Astrocyte of the cerebellum (primary cell): ENCODE measurements at regions not wholly inside any gene's neighbourhood (a gene's known extent, or its start where the extent isn't known, plus 50 kb on each side); places are given as distances from the start of the nearest gene placed in this dataset.
A peak's percentile ranks its signal among the peaks of the same experiment; 100 is the strongest.

Experiments used
- DNase-seq: peaks from one replicate; pipeline ENCODE4 v3.0.0-alpha.2; 2011; ENCODE audit warnings: low read depth
- H3K4me3 ChIP-seq: 2 replicates; pipeline ENCODE4 v1.5.1; 2011; ENCODE audit warnings: mild to moderate bottlenecking, low read depth, low read length, moderate library complexity
- in situ Hi-C: cut with HindIII; loops from 2 replicates; pipeline ENCODE4 v1.10.0; 2017; ENCODE audit warnings: low sequenced_read_pairs
- TF ChIP-seq, protein P1 (sequence below): IDR thresholded peaks from 2 replicates; pipeline ENCODE4 v1.5.1; 2012; ENCODE audit warnings: low read length, low read depth, moderate library complexity, mild to moderate bottlenecking; ENCODE audit errors: missing control alignments

DNA sequence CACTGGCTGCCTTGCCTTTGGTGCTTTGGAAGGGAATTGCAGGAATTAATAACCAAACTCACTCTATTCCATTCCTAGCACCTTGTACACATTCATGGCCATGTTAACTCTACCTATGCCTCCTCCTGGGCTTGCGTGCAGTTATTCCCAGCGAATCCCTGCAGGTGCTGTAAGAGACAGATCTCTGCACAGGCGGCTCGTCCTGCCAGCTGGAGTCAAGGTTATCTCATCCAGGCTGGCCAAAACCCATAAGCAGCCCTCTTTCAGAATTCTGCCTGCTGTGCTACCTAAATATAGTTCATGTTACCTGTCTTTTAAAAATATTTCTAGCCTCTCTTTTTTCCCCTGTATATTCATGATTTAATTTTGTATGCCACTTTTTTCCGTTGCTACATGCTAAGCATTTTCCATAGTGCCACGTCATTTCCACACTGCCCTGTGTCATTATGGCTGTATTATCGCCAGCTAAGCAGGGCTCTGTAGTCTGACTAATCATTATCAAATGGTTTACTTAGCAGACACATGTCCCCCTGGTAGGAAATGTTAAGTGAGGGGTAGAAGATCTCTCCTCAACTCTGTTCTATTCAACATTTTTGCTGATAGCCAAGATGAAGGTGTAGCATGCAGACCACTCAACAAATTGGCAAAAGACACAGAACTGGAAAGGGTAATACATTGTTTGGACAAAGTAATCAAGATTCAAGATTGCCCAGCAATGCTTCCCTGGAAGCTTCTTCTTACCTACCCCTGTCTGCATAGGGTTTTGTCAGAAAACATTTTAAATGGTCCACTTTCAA lies 79.7 kb upstream of the TAF1B start:
- TF ChIP-seq, protein P1, sequence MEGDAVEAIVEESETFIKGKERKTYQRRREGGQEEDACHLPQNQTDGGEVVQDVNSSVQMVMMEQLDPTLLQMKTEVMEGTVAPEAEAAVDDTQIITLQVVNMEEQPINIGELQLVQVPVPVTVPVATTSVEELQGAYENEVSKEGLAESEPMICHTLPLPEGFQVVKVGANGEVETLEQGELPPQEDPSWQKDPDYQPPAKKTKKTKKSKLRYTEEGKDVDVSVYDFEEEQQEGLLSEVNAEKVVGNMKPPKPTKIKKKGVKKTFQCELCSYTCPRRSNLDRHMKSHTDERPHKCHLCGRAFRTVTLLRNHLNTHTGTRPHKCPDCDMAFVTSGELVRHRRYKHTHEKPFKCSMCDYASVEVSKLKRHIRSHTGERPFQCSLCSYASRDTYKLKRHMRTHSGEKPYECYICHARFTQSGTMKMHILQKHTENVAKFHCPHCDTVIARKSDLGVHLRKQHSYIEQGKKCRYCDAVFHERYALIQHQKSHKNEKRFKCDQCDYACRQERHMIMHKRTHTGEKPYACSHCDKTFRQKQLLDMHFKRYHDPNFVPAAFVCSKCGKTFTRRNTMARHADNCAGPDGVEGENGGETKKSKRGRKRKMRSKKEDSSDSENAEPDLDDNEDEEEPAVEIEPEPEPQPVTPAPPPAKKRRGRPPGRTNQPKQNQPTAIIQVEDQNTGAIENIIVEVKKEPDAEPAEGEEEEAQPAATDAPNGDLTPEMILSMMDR: no peak
- no peak for DNase-seq

GRCh38 chr2:9764153-9764778 lies 79.0 kb upstream of the TAF1B start:
- in situ Hi-C loops: loop anchor here (5.0 kb wide), 1 partner anchor 67 kb away; no protein-coding TSS in a partner anchor
- H3K4me3 ChIP-seq: no peak overlapping the region
- no peak for DNase-seq
- TF ChIP-seq, protein P1: no peak

More for the DNA sequence above, 79.7 kb upstream of the TAF1B start:
- in situ Hi-C loops: loop anchor here (5.0 kb wide), 1 partner anchor 66 kb away; no protein-coding TSS in a partner anchor
- no peak overlapping the region for H3K4me3 ChIP-seq

DNA sequence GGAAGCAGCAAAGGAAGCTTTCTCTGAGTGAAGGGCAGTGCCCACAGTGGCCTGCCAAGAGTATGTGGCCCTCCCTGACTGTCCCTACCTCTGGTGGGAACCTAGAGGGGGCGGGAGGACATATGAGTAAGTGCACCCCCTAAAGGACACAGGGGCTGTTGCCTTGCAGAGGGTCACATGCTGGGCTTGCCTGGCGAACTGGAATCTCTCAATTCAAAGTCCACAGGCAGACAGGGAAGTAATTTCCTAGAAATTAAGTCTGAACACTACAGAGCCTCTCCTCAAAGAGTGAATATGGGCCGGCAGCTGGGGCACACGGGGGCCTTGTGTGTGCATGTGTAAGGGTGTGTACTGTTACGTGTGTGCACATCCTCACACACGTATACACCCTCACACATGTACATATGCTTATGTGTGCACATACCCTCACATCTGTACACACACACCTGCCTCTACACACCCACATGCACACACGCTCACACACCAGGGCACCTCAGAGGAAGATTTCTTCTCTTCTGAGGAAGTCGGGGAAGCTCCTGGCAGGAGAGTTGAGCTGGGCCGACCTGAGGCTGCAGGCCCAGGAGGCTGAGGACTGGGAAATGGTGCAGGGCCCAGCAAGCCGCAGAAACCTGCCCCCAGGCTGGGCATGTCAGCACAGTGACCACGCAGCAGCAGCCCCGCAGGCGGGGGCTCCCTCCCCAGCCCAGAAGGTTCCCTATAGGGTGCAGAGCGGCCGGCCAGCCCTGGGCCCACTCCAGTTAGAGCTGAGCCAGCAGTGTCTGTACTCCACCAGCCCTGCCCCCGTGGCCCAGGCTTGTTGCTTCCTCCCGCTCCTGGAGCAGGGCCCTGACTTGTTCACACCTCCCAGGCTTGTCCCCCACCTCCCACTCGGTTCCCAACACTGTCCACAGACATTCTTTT lies 77.4 kb upstream of the TAF1B start:
- DNase-seq: no peak
- TF ChIP-seq, protein P1: no peak
- no peak overlapping the region for H3K4me3 ChIP-seq
- in situ Hi-C loops: no loop called here

DNA sequence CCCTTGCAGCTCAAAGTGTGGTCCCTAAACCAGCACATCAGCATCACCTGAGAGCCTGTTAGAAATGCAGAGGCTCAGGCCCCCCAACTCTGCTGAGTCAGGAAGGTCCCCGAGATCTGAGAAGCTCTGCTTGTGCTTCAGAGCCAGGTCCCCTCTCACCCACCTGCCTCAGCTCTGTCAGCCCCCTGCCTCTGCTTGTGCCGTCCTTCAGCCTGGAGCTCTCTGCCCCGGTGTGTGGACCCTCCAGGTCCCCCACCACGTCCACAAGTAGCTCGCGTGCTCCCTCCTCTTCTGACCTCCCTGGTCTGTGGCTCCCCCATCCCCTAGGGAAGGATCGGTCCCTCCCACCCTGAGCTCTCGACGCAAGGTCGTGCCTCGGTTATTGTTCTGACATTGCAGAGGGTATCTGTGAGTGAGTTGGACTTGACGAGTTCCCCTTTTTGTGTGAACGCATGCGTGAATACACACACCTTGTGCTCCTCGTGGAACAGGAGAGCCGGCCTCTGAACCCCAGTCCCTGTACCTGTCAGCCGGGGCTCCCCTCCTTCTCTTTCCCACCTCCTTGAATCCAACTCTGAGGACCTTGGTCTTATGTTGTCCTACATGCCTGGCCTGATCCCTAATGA lies 75.5 kb upstream of the TAF1B start:
- no peak for DNase-seq
- in situ Hi-C loops: no loop called here
- TF ChIP-seq, protein P1: no peak
- H3K4me3 ChIP-seq: no peak overlapping the region

GRCh38 chr2:9768388-9768787 lies 74.9 kb upstream of the TAF1B start:
- in situ Hi-C loops: no loop called here
- TF ChIP-seq, protein P1: peak; percentile 23
- no peak overlapping the region for H3K4me3 ChIP-seq
- no peak for DNase-seq
